Activated naive CD4-positive, alpha-beta T cell treated with anti-CD3 and anti-CD28 coated beads for 36 hours (primary cell): ENCODE measurements at regions not wholly inside any gene's neighbourhood (a gene's known extent, or its start where the extent isn't known, plus 50 kb on each side); places are given as distances from the start of the nearest gene placed in this dataset.

ENCODE experiments used
- CTCF ChIA-PET: fragments of 350-600 bp; sonication (Branson Sonifier 250); formaldehyde crosslinking; loops from one replicate; lab custom pipeline; 2021; ENCODE audit warnings: antibody characterized with exemption; lab: Charles Lee
- DNase-seq: peaks from one replicate; pipeline ENCODE4 v3.0.0-alpha.2; 2020
- H3K27ac Mint-ChIP-seq: one replicate; pipeline ENCODE4 v1.8.0; 2021; ENCODE audit warnings: mild to moderate bottlenecking, mixed read lengths
- H3K27me3 Mint-ChIP-seq: one replicate; pipeline ENCODE4 v1.8.0; 2021; ENCODE audit warnings: low read depth, mixed read lengths
- H3K36me3 Mint-ChIP-seq: one replicate; pipeline ENCODE4 v1.8.0; 2021; ENCODE audit warnings: low read depth, mixed read lengths
- H3K4me1 Mint-ChIP-seq: one replicate; pipeline ENCODE4 v1.8.0; 2021; ENCODE audit warnings: low read depth, mixed read lengths
- H3K4me3 Mint-ChIP-seq: one replicate; pipeline ENCODE4 v1.8.0; 2021; ENCODE audit warnings: mild to moderate bottlenecking, moderate library complexity, mixed read lengths
- H3K9me3 Mint-ChIP-seq: one replicate; pipeline ENCODE4 v1.8.0; 2021; ENCODE audit warnings: mixed read lengths
- intact Hi-C: fragments of 100-400 bp; cut with micrococcal nuclease; formaldehyde crosslinking; loops from one replicate; pipeline ENCODE4 v1.15.1; 2023

GRCh38 chr4:89410687-89411086 lies 103.1 kb upstream of the GPRIN3 start:
- intact Hi-C loops: no loop called here
- CTCF ChIA-PET: no interaction called here
- Mint-ChIP-seq H3K27ac (no peak overlapping the region), H3K36me3 (no peaks in the 10 kb centered on the region), H3K9me3 (no peaks in the 10 kb centered on the region), H3K27me3 (peaks cover 2% of the 10 kb centered on the region), H3K4me3 (no peak overlapping the region), H3K4me1 (no peaks in the 10 kb centered on the region)
- DNase-seq: no peak

- H3K36me3 Mint-ChIP-seq: no peaks in the 10 kb centered on the region
- CTCF ChIA-PET: interaction anchor here (0.5 kb wide), 1 partner anchor 51 kb away, joined by 3 read pairs; no protein-coding TSS in a partner anchor
- H3K27me3 Mint-ChIP-seq: no peaks in the 10 kb centered on the region
- no peak overlapping the region for H3K27ac Mint-ChIP-seq
- intact Hi-C loops: no loop called here
- no peak overlapping the region for H3K4me3 Mint-ChIP-seq
- H3K4me1 Mint-ChIP-seq: no peaks in the 10 kb centered on the region
- H3K9me3 Mint-ChIP-seq: no peaks in the 10 kb centered on the region
- DNase-seq: no peak
Measured at GRCh38 chr4:89404530-89404929, 96.9 kb upstream of the GPRIN3 start.

GRCh38 chr4:89403826-89404225 lies 96.2 kb upstream of the GPRIN3 start:
- Mint-ChIP-seq H3K4me3 (no peak overlapping the region), H3K36me3 (no peaks in the 10 kb centered on the region), H3K27ac (no peak overlapping the region), H3K27me3 (no peaks in the 10 kb centered on the region), H3K9me3 (no peaks in the 10 kb centered on the region), H3K4me1 (no peaks in the 10 kb centered on the region)
- DNase-seq: no peak
- intact Hi-C loops: no loop called here
- CTCF ChIA-PET: no interaction called here

- no peak for DNase-seq
- no peak overlapping the region for H3K4me3 Mint-ChIP-seq
- no peaks in the 10 kb centered on the region for H3K9me3 Mint-ChIP-seq
- intact Hi-C loops: no loop called here
- H3K27ac Mint-ChIP-seq: no peak overlapping the region
- H3K4me1 Mint-ChIP-seq: no peaks in the 10 kb centered on the region
- H3K36me3 Mint-ChIP-seq: no peaks in the 10 kb centered on the region
- CTCF ChIA-PET: no interaction called here
- H3K27me3 Mint-ChIP-seq: no peaks in the 10 kb centered on the region
Measured at GRCh38 chr4:89400287-89401035, 92.9 kb upstream of the GPRIN3 start.

- DNase-seq: no peak
- CTCF ChIA-PET: interaction anchor here (1.0 kb wide), 1 partner anchor 171 kb away, joined by 5 read pairs; no protein-coding TSS in a partner anchor
- Mint-ChIP-seq H3K27me3 (no peaks in the 10 kb centered on the region), H3K27ac (no peak overlapping the region), H3K4me3 (no peak overlapping the region), H3K36me3 (no peaks in the 10 kb centered on the region), H3K9me3 (no peaks in the 10 kb centered on the region), H3K4me1 (no peaks in the 10 kb centered on the region)
- intact Hi-C loops: no loop called here
Measured at GRCh38 chr4:89398644-89399043, 91.0 kb upstream of the GPRIN3 start.

GRCh38 chr4:89398146-89398545 lies 90.5 kb upstream of the GPRIN3 start:
- CTCF ChIA-PET: no interaction called here
- DNase-seq: no peak
- Mint-ChIP-seq H3K4me1 (no peaks in the 10 kb centered on the region), H3K36me3 (no peaks in the 10 kb centered on the region), H3K4me3 (no peak overlapping the region), H3K9me3 (no peaks in the 10 kb centered on the region), H3K27me3 (no peaks in the 10 kb centered on the region), H3K27ac (no peak overlapping the region)
- intact Hi-C loops: no loop called here

- Mint-ChIP-seq H3K4me1 (no peaks in the 10 kb centered on the region), H3K27ac (no peak overlapping the region), H3K27me3 (no peaks in the 10 kb centered on the region), H3K9me3 (no peaks in the 10 kb centered on the region), H3K4me3 (no peak overlapping the region), H3K36me3 (no peaks in the 10 kb centered on the region)
- CTCF ChIA-PET: no interaction called here
- intact Hi-C loops: no loop called here
- no peak for DNase-seq
Measured at GRCh38 chr4:89397441-89397840, 89.8 kb upstream of the GPRIN3 start.

GRCh38 chr4:89382439-89382838 lies 74.8 kb upstream of the GPRIN3 start:
- CTCF ChIA-PET: no interaction called here
- H3K9me3 Mint-ChIP-seq: peaks cover 11% of the 10 kb centered on the region
- no peak for DNase-seq
- no peak overlapping the region for H3K4me3 Mint-ChIP-seq
- intact Hi-C loops: no loop called here
- no peak overlapping the region for H3K27ac Mint-ChIP-seq
- no peaks in the 10 kb centered on the region for H3K36me3 Mint-ChIP-seq
- no peaks in the 10 kb centered on the region for H3K4me1 Mint-ChIP-seq
- no peaks in the 10 kb centered on the region for H3K27me3 Mint-ChIP-seq

- Mint-ChIP-seq H3K36me3 (no peaks in the 10 kb centered on the region), H3K27me3 (no peaks in the 10 kb centered on the region), H3K4me3 (no peak overlapping the region), H3K4me1 (no peaks in the 10 kb centered on the region), H3K9me3 (peaks cover 11% of the 10 kb centered on the region), H3K27ac (no peak overlapping the region)
- DNase-seq: no peak
- intact Hi-C loops: no loop called here
- CTCF ChIA-PET: interaction anchor here (0.6 to 0.7 kb wide), 2 partner anchors 16 to 42 kb away, joined by 3 read pairs; no protein-coding TSS in a partner anchor
Measured at GRCh38 chr4:89380980-89381379, 73.4 kb upstream of the GPRIN3 start.

GRCh38 chr4:89379511-89380044 lies 72.0 kb upstream of the GPRIN3 start:
- no peaks in the 10 kb centered on the region for H3K36me3 Mint-ChIP-seq
- no peak for DNase-seq
- H3K9me3 Mint-ChIP-seq: peaks cover 11% of the 10 kb centered on the region
- CTCF ChIA-PET: no interaction called here
- intact Hi-C loops: no loop called here
- H3K4me1 Mint-ChIP-seq: no peaks in the 10 kb centered on the region
- no peaks in the 10 kb centered on the region for H3K27me3 Mint-ChIP-seq
- H3K27ac Mint-ChIP-seq: no peak overlapping the region
- no peak overlapping the region for H3K4me3 Mint-ChIP-seq

GRCh38 chr4:89373394-89373793 lies 65.8 kb upstream of the GPRIN3 start:
- Mint-ChIP-seq H3K27ac (no peak overlapping the region), H3K4me3 (no peak overlapping the region), H3K4me1 (no peaks in the 10 kb centered on the region), H3K9me3 (peaks cover 3% of the 10 kb centered on the region), H3K36me3 (no peaks in the 10 kb centered on the region), H3K27me3 (no peaks in the 10 kb centered on the region)
- CTCF ChIA-PET: no interaction called here
- intact Hi-C loops: no loop called here
- DNase-seq: no peak

- Mint-ChIP-seq H3K27ac (no peak overlapping the region), H3K4me1 (peaks cover 7% of the 10 kb centered on the region), H3K9me3 (peaks cover 1% of the 10 kb centered on the region), H3K4me3 (no peak overlapping the region), H3K36me3 (no peaks in the 10 kb centered on the region), H3K27me3 (no peaks in the 10 kb centered on the region)
- intact Hi-C loops: no loop called here
- CTCF ChIA-PET: no interaction called here
- DNase-seq: no peak
Measured at GRCh38 chr4:89371614-89372013, 64.0 kb upstream of the GPRIN3 start.

- CTCF ChIA-PET: no interaction called here
- Mint-ChIP-seq H3K9me3 (peaks cover 1% of the 10 kb centered on the region), H3K27ac (no peak overlapping the region), H3K4me1 (peaks cover 13% of the 10 kb centered on the region), H3K36me3 (no peaks in the 10 kb centered on the region), H3K27me3 (no peaks in the 10 kb centered on the region), H3K4me3 (no peak overlapping the region)
- intact Hi-C loops: no loop called here
- no peak for DNase-seq
Measured at GRCh38 chr4:89369581-89369980, 62.0 kb upstream of the GPRIN3 start.
